Activated naive CD8-positive, alpha-beta T cell treated with anti-CD3 and anti-CD28 coated beads, Interleukin-2, amount 50 U/mL, for 24 hours (primary cell): ENCODE measurements at regions not wholly inside any gene's neighbourhood (a gene's known extent, or its start where the extent isn't known, plus 50 kb on each side); places are given as distances from the start of the nearest gene placed in this dataset.

ENCODE experiments used
- ATAC-seq: fragments of 150-1000 bp; cut with Tn5 transposase; one replicate; pipeline ENCODE4 v1.10.0; 2021
- DNase-seq: peaks from one replicate; pipeline ENCODE4 v3.0.0; 2021
- H3K27ac Mint-ChIP-seq: one replicate; pipeline ENCODE4 v1.8.0; 2021; ENCODE audit warnings: mild to moderate bottlenecking, mixed read lengths
- H3K27me3 Mint-ChIP-seq: one replicate; pipeline ENCODE4 v1.8.0; 2021; ENCODE audit warnings: mixed read lengths
- H3K36me3 Mint-ChIP-seq: one replicate; pipeline ENCODE4 v1.8.0; 2021; ENCODE audit warnings: low read depth, mixed read lengths
- H3K4me1 Mint-ChIP-seq: one replicate; pipeline ENCODE4 v1.8.0; 2021; ENCODE audit warnings: mixed read lengths
- H3K4me3 Mint-ChIP-seq: one replicate; pipeline ENCODE4 v1.8.0; 2021; ENCODE audit warnings: mild to moderate bottlenecking, moderate library complexity, mixed read lengths
- H3K9me3 Mint-ChIP-seq: one replicate; pipeline ENCODE4 v1.8.0; 2021; ENCODE audit warnings: mixed read lengths

GRCh38 chr15:93143186-93143585 is 54.2 kb upstream of the RGMA start:
- no peak overlapping the region for H3K27ac Mint-ChIP-seq
- peaks cover 6% of the 10 kb centered on the region for H3K4me1 Mint-ChIP-seq
- no peaks in the 10 kb centered on the region for H3K27me3 Mint-ChIP-seq
- no peaks in the 10 kb centered on the region for H3K9me3 Mint-ChIP-seq
- H3K4me3 Mint-ChIP-seq, result no peak overlapping the region
- ATAC-seq (no peak), DNase-seq (no peak)
- no peaks in the 10 kb centered on the region for H3K36me3 Mint-ChIP-seq

- DNase-seq (no peak), ATAC-seq (no peak)
- no peaks in the 10 kb centered on the region for H3K9me3 Mint-ChIP-seq
- H3K36me3 Mint-ChIP-seq, result no peaks in the 10 kb centered on the region
- peaks cover 6% of the 10 kb centered on the region for H3K4me1 Mint-ChIP-seq
- H3K27ac Mint-ChIP-seq, result no peak overlapping the region
- no peak overlapping the region for H3K4me3 Mint-ChIP-seq
- no peaks in the 10 kb centered on the region for H3K27me3 Mint-ChIP-seq
Measured at GRCh38 chr15:93141371-93141794, 52.4 kb upstream of the RGMA start.

- no peaks in the 10 kb centered on the region for H3K36me3 Mint-ChIP-seq
- ATAC-seq (no peak), DNase-seq (no peak)
- no peak overlapping the region for H3K27ac Mint-ChIP-seq
- H3K27me3 Mint-ChIP-seq, result no peaks in the 10 kb centered on the region
- peaks cover 6% of the 10 kb centered on the region for H3K4me1 Mint-ChIP-seq
- H3K4me3 Mint-ChIP-seq, result no peak overlapping the region
- no peaks in the 10 kb centered on the region for H3K9me3 Mint-ChIP-seq
Measured at GRCh38 chr15:93139436-93139835, 50.4 kb upstream of the RGMA start.

GRCh38 chr15:93138681-93139250 is 49.8 kb upstream of the RGMA start:
- Mint-ChIP-seq H3K9me3 (no peaks in the 10 kb centered on the region), H3K27me3 (no peaks in the 10 kb centered on the region), H3K27ac (no peak overlapping the region), H3K4me3 (no peak overlapping the region), H3K4me1 (peaks cover 6% of the 10 kb centered on the region), H3K36me3 (no peaks in the 10 kb centered on the region)
- ATAC-seq, result no peak
- DNase-seq, result no peak
